Heart right ventricle (tissue), 16 donors: ENCODE measurements at regions not wholly inside any gene's neighbourhood (a gene's known extent, or its start where the extent isn't known, plus 50 kb on each side); places are given as distances from the start of the nearest gene placed in this dataset.
A peak's percentile ranks its signal among the peaks of the same experiment; 100 is the strongest.

Experiments used
- ATAC-seq, 8 donors: fragments of 200-7000 bp; cut with Tn5 transposase; one replicate each; pipeline ENCODE4 v1.9.1; 2020; ENCODE audit warnings: mild to moderate bottlenecking in 8 of 8, moderate library complexity in 8 of 8, moderate number of reproducible peaks in 1 of 8
- DNase-seq, 2 donors: peaks; one replicate each; pipeline ENCODE4 v3.0.0-alpha.2; 2020
- H3K27ac ChIP-seq, 10 donors: fragments of 200-600 bp; sonication (generic) in 2 of 10; one replicate each; pipeline versions ENCODE4 v1.5.0 to v1.8.0; 2020 to 2022; ENCODE audit warnings: mild to moderate bottlenecking in 3 of 10
- H3K27me3 ChIP-seq, 7 donors: fragments of 200-600 bp; one replicate each; pipeline ENCODE4 v1.8.0; 2021 to 2022; ENCODE audit warnings: mild to moderate bottlenecking in 2 of 7
- H3K36me3 ChIP-seq, 9 donors: fragments of 200-600 bp; sonication (generic) in 1 of 9; one replicate each; pipeline versions ENCODE4 v1.5.0 to v1.8.0; 2020 to 2022; ENCODE audit warnings: mild to moderate bottlenecking in 2 of 9
- H3K4me1 ChIP-seq, 9 donors: fragments of 200-600 bp; sonication (generic) in 1 of 9; one replicate each; pipeline versions ENCODE4 v1.5.0 to v1.8.0; 2020 to 2022; ENCODE audit warnings: mild to moderate bottlenecking in 4 of 9
- H3K4me3 ChIP-seq, 10 donors: fragments of 200-600 bp; sonication (generic) in 2 of 10; one replicate each; pipeline versions ENCODE4 v1.5.0 to v1.8.0; 2020 to 2022; ENCODE audit warnings: mild to moderate bottlenecking in 7 of 10, moderate library complexity in 2 of 10
- H3K9me3 ChIP-seq, 11 donors: fragments of 200-600 bp in 10 of 11; sonication (generic) in 2 of 11; one replicate each; pipeline versions ENCODE4 v1.5.0 to v1.8.0; 2013 to 2022; ENCODE audit warnings: mild to moderate bottlenecking in 2 of 11, control low read depth in 1 of 11, moderate library complexity in 1 of 11
- WGBS, 2 donors: extraction: QIAGEN DNeasy Blood & Tissue Kit; methylation state at CpG; one replicate each; pipeline ENCODE4 v1.1.7; 2013; ENCODE audit warnings: inconsistent platforms in 1 of 2; 5-methylcytosine and 5-hydroxymethylcytosine counted together
- intact Hi-C, 10 donors: fragments of 100-400 bp; cut with DNase I; formaldehyde crosslinking; loops; one replicate each; pipeline versions ENCODE4 v1.11.1 to v1.14.2; 2022
- TF ChIP-seq, protein P1 (sequence below), 9 donors: fragments of 200-600 bp; sonication (generic) in 2 of 9; IDR thresholded peaks; one replicate each; pipeline versions ENCODE4 v1.5.0 to v1.8.0; 2021 to 2022; ENCODE audit warnings: antibody characterized with exemption in 9 of 9, mild to moderate bottlenecking in 5 of 9, moderate library complexity in 1 of 9
- donor health status: Arrhythmogenic right ventricular cardiomyopathy.
- donor health status: ischemic (EF 13 %, LVEDD 7.1; RV severe dilation, severe dysfunction).
- donor health status: healthy with polysubstance abuse.
- donor health status: DM: no; HTN: yes; CAD: no.
- donor health status: DM: no; HTN: no; CAD: no.
- donor health status: ischemic (EF 25% LVEDD 6.9; RV normal size, moderate dysfunction).
- donor health status: ischemic (EF 25% LVEDD 5.7; RV mildly dilated, moderate dysfunction).
- donor health status: healthy.
- donor health status: DM: yes; HTN: yes; CAD: no.
- donor health status: Ischemic cardiomyopathy.
- donor health status: ischemic (EF 35%, LVEDD 5.7; RV mildly dilated, moderate dysfunction).
- donor health status: nonischemic (EF 11% LVEDD 7.7; RV severe dilation, severe dysfunction).
- donor health status: DM: yes; HTN: yes; CAD: no.
- donor health status: PGD.
- donor health status: ischemic (EF 29% LVEDD 5.4; RV normal size, mild dysfunction).
- donor health status: nonischemic (EF 23%, LVEDD 6.1; RV moderate dilation, normal function).

DNA sequence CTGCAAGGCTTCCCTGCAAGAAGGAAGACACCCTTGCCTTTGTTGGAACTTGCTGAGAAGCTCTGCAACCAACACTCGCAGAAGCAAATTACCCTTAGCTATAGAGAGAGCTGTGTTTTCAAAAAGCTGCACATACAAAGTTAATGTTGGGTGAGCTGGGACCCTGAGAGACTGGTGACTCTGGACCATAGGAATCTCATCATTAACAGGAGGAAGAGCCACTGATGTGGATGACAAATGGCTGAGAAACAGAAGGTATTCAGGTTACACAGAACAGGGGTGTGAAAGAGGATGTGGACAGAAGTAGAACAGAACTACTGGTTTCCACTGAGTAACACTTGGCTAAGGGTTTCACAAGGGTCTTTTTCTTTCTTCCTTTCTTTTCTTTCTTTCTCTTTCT, 493.5 kb downstream of the IRX1 start:
- H3K9me3 ChIP-seq = no peaks in the 10 kb centered on the region
- intact Hi-C loops = no loop called here

DNA sequence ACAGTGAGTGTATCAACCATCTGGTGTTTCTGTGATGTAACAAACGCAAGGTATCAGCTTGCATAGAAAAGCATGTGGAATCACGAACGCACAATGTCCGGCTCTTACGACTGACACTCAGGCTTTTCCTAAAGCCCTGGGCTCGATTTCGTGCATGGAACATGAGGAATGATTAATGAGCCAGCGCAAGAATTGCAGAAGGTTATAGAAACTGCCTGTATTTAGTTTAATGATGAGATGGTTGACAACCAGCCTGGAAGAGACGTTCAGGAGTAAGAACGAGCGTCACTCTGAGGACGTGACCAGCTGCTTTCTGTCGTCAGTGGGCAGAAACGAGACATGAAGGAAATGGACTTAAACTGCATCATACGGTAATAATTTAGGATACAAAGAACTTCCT, 497.6 kb downstream of the IRX1 start:
- no peaks in the 10 kb centered on the region for H3K9me3 ChIP-seq
- H3K4me1 ChIP-seq = peaks cover 0 to 6% (median 0%) of the 10 kb centered on the region in 9 donors
- intact Hi-C loops = no loop called here
- ATAC-seq (no peak), DNase-seq (no peak)
- H3K4me3 ChIP-seq = no peak overlapping the region
- no peak overlapping the region for H3K27ac ChIP-seq
- H3K27me3 ChIP-seq = no peaks in the 10 kb centered on the region
- TF ChIP-seq, protein P1, sequence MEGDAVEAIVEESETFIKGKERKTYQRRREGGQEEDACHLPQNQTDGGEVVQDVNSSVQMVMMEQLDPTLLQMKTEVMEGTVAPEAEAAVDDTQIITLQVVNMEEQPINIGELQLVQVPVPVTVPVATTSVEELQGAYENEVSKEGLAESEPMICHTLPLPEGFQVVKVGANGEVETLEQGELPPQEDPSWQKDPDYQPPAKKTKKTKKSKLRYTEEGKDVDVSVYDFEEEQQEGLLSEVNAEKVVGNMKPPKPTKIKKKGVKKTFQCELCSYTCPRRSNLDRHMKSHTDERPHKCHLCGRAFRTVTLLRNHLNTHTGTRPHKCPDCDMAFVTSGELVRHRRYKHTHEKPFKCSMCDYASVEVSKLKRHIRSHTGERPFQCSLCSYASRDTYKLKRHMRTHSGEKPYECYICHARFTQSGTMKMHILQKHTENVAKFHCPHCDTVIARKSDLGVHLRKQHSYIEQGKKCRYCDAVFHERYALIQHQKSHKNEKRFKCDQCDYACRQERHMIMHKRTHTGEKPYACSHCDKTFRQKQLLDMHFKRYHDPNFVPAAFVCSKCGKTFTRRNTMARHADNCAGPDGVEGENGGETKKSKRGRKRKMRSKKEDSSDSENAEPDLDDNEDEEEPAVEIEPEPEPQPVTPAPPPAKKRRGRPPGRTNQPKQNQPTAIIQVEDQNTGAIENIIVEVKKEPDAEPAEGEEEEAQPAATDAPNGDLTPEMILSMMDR (IDR thresholded peaks at IDR 0.05) = no peak
- H3K36me3 ChIP-seq = no peaks in the 10 kb centered on the region
- WGBS, 2 donors = 82 to 90% methylated on average over 15 of the region's 15 CpGs

More for the DNA sequence above, 493.5 kb downstream of the IRX1 start:
- Histone ChIP-seq H3K27ac (no peak overlapping the region), H3K36me3 (no peaks in the 10 kb centered on the region), H3K27me3 (no peaks in the 10 kb centered on the region), H3K4me1 (no peaks in the 10 kb centered on the region), H3K4me3 (no peak overlapping the region)
- no peak for DNase-seq
- no peak for ATAC-seq
- 91% methylated on average over 1 of the region's 1 CpG for WGBS, 2 donors
- TF ChIP-seq, protein P1 (IDR thresholded peaks at IDR 0.05) = no peak

DNA sequence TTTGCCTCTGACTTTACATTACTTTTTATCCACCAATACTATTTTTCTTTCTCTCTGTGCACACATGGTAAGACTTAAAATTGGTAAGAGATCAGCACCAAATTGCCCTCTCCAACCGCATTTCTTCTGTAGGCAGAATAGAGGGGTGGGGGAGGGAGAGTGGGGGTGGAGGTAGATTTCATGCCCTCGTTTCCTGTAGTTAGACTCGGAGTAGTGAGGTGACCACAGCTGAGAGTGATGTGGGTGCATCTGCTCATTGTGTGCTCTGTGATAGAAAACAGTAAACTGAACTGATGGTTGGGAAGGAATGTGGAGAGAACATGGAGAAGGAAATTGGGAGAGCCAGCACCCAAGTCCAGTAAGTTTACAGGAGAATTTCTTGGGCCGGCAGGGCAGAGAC, 498.3 kb downstream of the IRX1 start:
- Histone ChIP-seq H3K36me3 (no peaks in the 10 kb centered on the region), H3K27ac (no peak overlapping the region), H3K4me1 (peaks cover 0 to 6% (median 0%) of the 10 kb centered on the region in 9 donors), H3K9me3 (no peaks in the 10 kb centered on the region), H3K27me3 (no peaks in the 10 kb centered on the region), H3K4me3 (no peak overlapping the region)
- TF ChIP-seq, protein P1 (IDR thresholded peaks at IDR 0.05) = no peak
- 88 to 90% methylated on average over 4 of the region's 4 CpGs for WGBS, 2 donors
- intact Hi-C loops = no loop called here
- ATAC-seq = no peak
- no peak for DNase-seq

DNA sequence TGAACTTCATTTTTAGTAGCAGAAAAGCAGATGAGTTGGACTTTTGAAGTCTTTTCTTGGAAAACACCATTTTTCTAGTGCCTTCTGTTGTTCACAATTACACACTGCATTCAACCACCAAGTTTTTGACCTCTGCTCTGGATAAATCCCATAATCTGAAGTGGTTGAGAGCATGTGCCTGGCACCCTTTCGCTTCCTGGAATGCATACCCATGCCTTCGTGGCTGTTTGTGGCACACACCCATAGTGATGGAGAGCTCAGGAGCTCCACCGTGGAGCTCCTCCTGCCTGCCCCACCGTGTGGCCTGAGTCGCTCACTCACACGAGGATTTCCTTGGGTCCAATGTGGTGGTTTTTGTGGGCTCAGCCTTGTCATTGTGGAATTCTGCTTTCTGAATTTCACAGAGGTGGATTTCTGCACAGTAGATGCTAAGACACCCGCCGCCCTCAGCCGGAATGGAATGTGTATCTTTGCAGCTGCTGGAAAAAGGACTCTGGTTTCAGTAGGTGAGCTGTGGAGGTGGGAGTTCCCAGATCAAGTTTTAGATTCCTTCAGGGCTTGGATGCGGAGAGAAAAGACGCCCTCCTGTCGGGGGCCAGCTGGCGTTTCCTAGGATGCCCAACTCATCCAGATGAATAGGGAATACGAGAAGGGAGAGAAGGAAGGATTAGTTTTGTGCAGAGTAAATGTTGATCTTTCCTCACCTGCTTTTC, 500.4 kb downstream of the IRX1 start:
- Histone ChIP-seq H3K4me3 (no peak overlapping the region), H3K27ac (no peak overlapping the region), H3K4me1 (peaks cover 0 to 6% (median 0%) of the 10 kb centered on the region in 9 donors), H3K9me3 (no peaks in the 10 kb centered on the region), H3K27me3 (peaks cover 0 to 5% (median 0%) of the 10 kb centered on the region in 7 donors), H3K36me3 (no peaks in the 10 kb centered on the region)
- 59 to 66% methylated on average over 14 of the region's 14 CpGs for WGBS, 2 donors
- TF ChIP-seq, protein P1 (IDR thresholded peaks at IDR 0.05) = no peak
- peak in 4 of 8 donors; percentile 38 to 81 (median 60) for ATAC-seq
- intact Hi-C loops = no loop called here
- DNase-seq = no peak
